Endothelial cell of umbilical vein (primary cell): ENCODE measurements at regions not wholly inside any gene's neighbourhood (a gene's known extent, or its start where the extent isn't known, plus 50 kb on each side); places are given as distances from the start of the nearest gene placed in this dataset.
"Not testable (repeated sequence)": the region's sequence is repeated elsewhere in the genome, so short reads cannot be mapped to it uniquely, and the experiment has no call there.

Experiments
- BruUV-seq: library from RNA; stranded (reverse); fragments of 400-500 nt; replicated peaks from 2 replicates; lab custom pipeline; 2021; lab: Mats Ljungman, UMichigan
- CTCF ChIA-PET: fragments of 300-600, 350-600 bp; sonication (Branson Sonifier 250); formaldehyde crosslinking; loops from one replicate; lab custom pipeline; 2021; ENCODE audit warnings: antibody characterized with exemption, inconsistent platforms; lab: Charles Lee
- POLR2A ChIA-PET: fragments of 300-600, 350-600 bp; sonication (Branson Sonifier 250); formaldehyde crosslinking; loops from one replicate; lab custom pipeline; 2021; ENCODE audit warnings: antibody characterized with exemption, inconsistent platforms; lab: Charles Lee
- DNase-seq: peaks from one replicate; pipeline ENCODE4 v3.0.0-alpha.2; 2011; ENCODE audit warnings: low read depth, low spot score
- FAIRE-seq: peaks from 2 replicates; lab custom pipeline; 2011; peaks lifted over from hg19 to GRCh38; lab: Jason Lieb, UNC
- H2AFZ ChIP-seq: 2 replicates; pipeline ENCODE4 v1.6.0; 2012; ENCODE audit warnings: low read depth, low read length, control low read depth, inconsistent platforms
- H3K27ac ChIP-seq: 2 replicates; pipeline ENCODE4 v1.5.1; 2011; ENCODE audit warnings: low read depth, mild to moderate bottlenecking, control low read depth, low read length, moderate library complexity; ENCODE audit not compliant: insufficient read depth
- H3K27me3 ChIP-seq, 2 experiments: 2 replicates each; pipeline versions ENCODE4 v1.6.0 to v1.6.1; 2011; ENCODE audit warnings: low read length in 2 of 2, mixed read lengths in 1 of 2; ENCODE audit not compliant: control insufficient read depth in 2 of 2, insufficient read depth in 2 of 2
- H3K36me3 ChIP-seq, 2 experiments: 2 replicates in 1 of 2; 3 replicates in 1 of 2; pipeline ENCODE4 v1.5.1; 2011; ENCODE audit warnings: low read length in 2 of 2, mild to moderate bottlenecking in 1 of 2, moderate library complexity in 1 of 2; ENCODE audit not compliant: control insufficient read depth in 2 of 2, insufficient read depth in 2 of 2; ENCODE audit errors: extremely low read depth in 1 of 2
- H3K4me1 ChIP-seq: 3 replicates; pipeline ENCODE4 v1.5.1; 2011; ENCODE audit warnings: mild to moderate bottlenecking, low read length; ENCODE audit not compliant: control insufficient read depth, insufficient read depth; ENCODE audit errors: extremely low read depth
- H3K4me2 ChIP-seq: 2 replicates; pipeline ENCODE4 v1.6.1; 2011; ENCODE audit warnings: low read length, control low read depth, mixed read lengths; ENCODE audit not compliant: insufficient read depth
- H3K4me3 ChIP-seq, 3 experiments: fragments of 200-600 bp in 1 of 3; sonication (generic), shearing (Covaris generic) in 1 of 3; replicated peaks in 1 of 3; 2 replicates each; pipeline ENCODE4 v1.5.1; 2011 to 2016; ENCODE audit warnings: control low read depth in 3 of 3, low read length in 3 of 3, mild to moderate bottlenecking in 2 of 3, inconsistent platforms in 1 of 3, low read depth in 1 of 3, moderate library complexity in 1 of 3; ENCODE audit not compliant: insufficient read depth in 1 of 3
- H3K79me2 ChIP-seq: 2 replicates; pipeline ENCODE4 v1.6.0; 2012; ENCODE audit warnings: low read length, inconsistent platforms; ENCODE audit not compliant: control insufficient read depth, insufficient read depth
- H3K9ac ChIP-seq: replicated peaks from 2 replicates; pipeline ENCODE3; 2011; ENCODE audit warnings: low read length, control low read depth; ENCODE audit not compliant: insufficient read depth; ENCODE audit errors: extremely low read depth
- H3K9me1 ChIP-seq: replicated peaks from 3 replicates; pipeline ENCODE4 v1.6.0; 2011; ENCODE audit warnings: mild to moderate bottlenecking, low read length; ENCODE audit not compliant: control insufficient read depth, insufficient read depth; ENCODE audit errors: extremely low read depth
- H3K9me3 ChIP-seq: replicated peaks from 2 replicates; pipeline ENCODE4 v1.5.1; 2012; ENCODE audit warnings: low read length, inconsistent platforms; ENCODE audit not compliant: control insufficient read depth, insufficient read depth
- H4K20me1 ChIP-seq: replicated peaks from 2 replicates; pipeline ENCODE3; 2011; ENCODE audit warnings: mild to moderate bottlenecking, low read length; ENCODE audit not compliant: control insufficient read depth, insufficient read depth; ENCODE audit errors: extremely low read depth
- dilution Hi-C: fragments of 300-500 bp; cut with MboI; formaldehyde crosslinking; loops from one replicate; pipeline ENCODE4 v1.15.0; 2019; ENCODE audit warnings: low sequenced_read_pairs; ENCODE audit not compliant: extremely low pct_ligation_motif_present
- intact Hi-C: fragments of 100-400 bp; cut with micrococcal nuclease; formaldehyde crosslinking; loops from one replicate; pipeline ENCODE4 v1.10.0; 2022

DNA sequence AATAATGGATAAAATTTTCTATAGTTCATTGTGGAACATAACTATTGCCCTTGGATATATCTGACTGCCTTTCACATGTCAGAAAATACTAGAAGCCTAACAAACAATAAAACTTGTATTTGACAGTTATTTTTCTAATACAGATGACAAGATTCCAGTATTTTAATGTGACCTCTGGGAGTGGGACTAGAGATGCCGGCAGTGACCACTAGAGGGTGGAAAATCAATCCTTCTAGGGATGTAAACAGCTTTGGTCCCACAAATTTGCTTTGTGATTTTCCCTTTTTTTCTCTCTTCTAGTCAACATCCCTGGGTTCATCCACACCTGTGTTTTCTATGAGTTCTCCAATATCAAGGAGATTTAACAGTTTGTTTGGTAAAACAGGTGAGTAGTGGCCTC, 813.7 kb downstream of the SPATA31A1 start:
- H3K36me3 ChIP-seq, H3K9ac ChIP-seq, dilution Hi-C loops, H3K9me3 ChIP-seq, DNase-seq, intact Hi-C loops, H3K4me2 ChIP-seq, H3K4me3 ChIP-seq, H3K27me3 ChIP-seq, FAIRE-seq, POLR2A ChIA-PET, BruUV-seq, H4K20me1 ChIP-seq, CTCF ChIA-PET, H3K27ac ChIP-seq, H3K9me1 ChIP-seq, H2AFZ ChIP-seq, H3K4me1 ChIP-seq, H3K79me2 ChIP-seq: not testable (repeated sequence)

- CTCF ChIA-PET, H3K27ac ChIP-seq, H3K4me1 ChIP-seq, intact Hi-C loops, H3K4me3 ChIP-seq, dilution Hi-C loops, DNase-seq, FAIRE-seq, H3K27me3 ChIP-seq, H3K36me3 ChIP-seq, H2AFZ ChIP-seq, H3K79me2 ChIP-seq, H3K9me3 ChIP-seq, POLR2A ChIA-PET, H3K9me1 ChIP-seq, BruUV-seq, H3K4me2 ChIP-seq, H3K9ac ChIP-seq, H4K20me1 ChIP-seq: not testable (repeated sequence)
Measured at GRCh38 chr9:40173316-40173715, 817.8 kb downstream of the SPATA31A1 start.

GRCh38 chr9:40174035-40174434, 818.6 kb downstream of the SPATA31A1 start:
- FAIRE-seq = not testable (repeated sequence)

GRCh38 chr9:40177403-40177802, 821.9 kb downstream of the SPATA31A1 start:
- H3K79me2 ChIP-seq, H3K4me2 ChIP-seq, H3K27me3 ChIP-seq, H3K27ac ChIP-seq, DNase-seq, H2AFZ ChIP-seq, dilution Hi-C loops, H3K9ac ChIP-seq, H3K4me3 ChIP-seq, CTCF ChIA-PET, H3K9me1 ChIP-seq, H4K20me1 ChIP-seq, intact Hi-C loops, POLR2A ChIA-PET, H3K36me3 ChIP-seq, FAIRE-seq, BruUV-seq, H3K9me3 ChIP-seq, H3K4me1 ChIP-seq: not testable (repeated sequence)

More at GRCh38 chr9:40174035-40174434, 818.6 kb downstream of the SPATA31A1 start:
- H3K27me3 ChIP-seq, H3K9ac ChIP-seq, H4K20me1 ChIP-seq, H3K4me3 ChIP-seq, dilution Hi-C loops, H2AFZ ChIP-seq, H3K36me3 ChIP-seq, intact Hi-C loops, H3K27ac ChIP-seq, H3K9me3 ChIP-seq, H3K4me2 ChIP-seq, BruUV-seq, POLR2A ChIA-PET, H3K79me2 ChIP-seq, CTCF ChIA-PET, H3K9me1 ChIP-seq, H3K4me1 ChIP-seq, DNase-seq: not testable (repeated sequence)
